D341Med (cell line): ENCODE measurements at regions not wholly inside any gene's neighbourhood (a gene's known extent, or its start where the extent isn't known, plus 50 kb on each side); places are given as distances from the start of the nearest gene placed in this dataset.

Experiments used
- DNase-seq: peaks from one replicate; pipeline ENCODE4 v3.0.0; 2012; ENCODE audit warnings: low spot score

- DNase-seq = no peak
These were observed 197.9 kb downstream of the OTOR start for GRCh38 chr20:16946097-16946496.

- DNase-seq = no peak
These were observed 199.3 kb downstream of the OTOR start for GRCh38 chr20:16947479-16947878.

GRCh38 chr20:16951876-16952275 is 203.7 kb downstream of the OTOR start:
- no peak for DNase-seq

- DNase-seq = no peak
These were observed 204.8 kb downstream of the OTOR start for GRCh38 chr20:16952965-16953364.

GRCh38 chr20:16953858-16954257 is 205.7 kb downstream of the OTOR start:
- no peak for DNase-seq

GRCh38 chr20:16955462-16955861 is 207.3 kb downstream of the OTOR start:
- no peak for DNase-seq

- no peak for DNase-seq
These were observed 207.8 kb downstream of the OTOR start for GRCh38 chr20:16955971-16956370.

GRCh38 chr20:16965401-16965800 is 217.2 kb downstream of the OTOR start:
- DNase-seq = no peak

GRCh38 chr20:16966276-16966880 is 218.2 kb downstream of the OTOR start:
- DNase-seq = no peak

- no peak for DNase-seq
These were observed 219.9 kb downstream of the OTOR start for GRCh38 chr20:16968099-16968498.

- DNase-seq = no peak
These were observed 222.6 kb downstream of the OTOR start for GRCh38 chr20:16970776-16971175.

- DNase-seq = no peak
These were observed 226.1 kb downstream of the OTOR start for GRCh38 chr20:16974080-16974854.

- no peak for DNase-seq
These were observed 226.7 kb downstream of the OTOR start for GRCh38 chr20:16974855-16975162.

- DNase-seq = no peak
These were observed 227.5 kb downstream of the OTOR start for GRCh38 chr20:16975682-16976081.

GRCh38 chr20:16978497-16978896 is 230.3 kb downstream of the OTOR start:
- no peak for DNase-seq

GRCh38 chr20:16982091-16982726 is 234.1 kb downstream of the OTOR start:
- no peak for DNase-seq

- no peak for DNase-seq
These were observed 236.3 kb downstream of the OTOR start for GRCh38 chr20:16984481-16984880.

- no peak for DNase-seq
These were observed 223.5 kb upstream of the PCSK2 start for GRCh38 chr20:17003170-17003870.

GRCh38 chr20:17010181-17010580 is 216.7 kb upstream of the PCSK2 start:
- DNase-seq = no peak

GRCh38 chr20:17012546-17013226 is 214.2 kb upstream of the PCSK2 start:
- no peak for DNase-seq

- no peak for DNase-seq
These were observed 212.6 kb upstream of the PCSK2 start for GRCh38 chr20:17014217-17014616.

- no peak for DNase-seq
These were observed 212.0 kb upstream of the PCSK2 start for GRCh38 chr20:17014756-17015366.
